Thoracic aorta (tissue), 2 donors: ENCODE measurements at regions not wholly inside any gene's neighbourhood (a gene's known extent, or its start where the extent isn't known, plus 50 kb on each side); places are given as distances from the start of the nearest gene placed in this dataset.

Source experiments
- ATAC-seq: fragments of 150-250 bp; one replicate; pipeline ENCODE4 v1.8.0; 2017; ENCODE audit warnings: low read depth; ENCODE audit not compliant: insufficient number of reproducible peaks, low FRiP score
- DNase-seq: peaks from one replicate; pipeline ENCODE4 v3.0.0-alpha.2; 2020; ENCODE audit warnings: low spot score
- H3K27ac ChIP-seq, 2 donors: fragments of 200-600 bp; sonication (generic); 1 replicate in 1 of 2; 2 replicates in 1 of 2; pipeline ENCODE4 v1.5.1; 2016; ENCODE audit warnings: mild to moderate bottlenecking in 2 of 2, moderate library complexity in 2 of 2
- H3K27me3 ChIP-seq: fragments of 200-600 bp; sonication (generic); replicated peaks from 2 replicates; pipeline ENCODE4 v1.6.0; 2016; ENCODE audit warnings: mild to moderate bottlenecking; ENCODE audit not compliant: insufficient read depth
- H3K36me3 ChIP-seq: fragments of 200-600 bp; sonication (generic); one replicate; pipeline ENCODE4 v1.5.1; 2016
- H3K4me1 ChIP-seq, 2 donors: fragments of 200-600 bp; sonication (generic); 1 replicate in 1 of 2; 2 replicates in 1 of 2; pipeline versions ENCODE4 v1.5.1 to v1.6.0; 2016; ENCODE audit warnings: low read depth in 2 of 2, mild to moderate bottlenecking in 1 of 2; ENCODE audit not compliant: control insufficient read depth in 1 of 2
- H3K4me3 ChIP-seq: fragments of 200-600 bp; sonication (generic); 2 replicates; pipeline ENCODE4 v1.5.1; 2016; ENCODE audit warnings: mild to moderate bottlenecking
- H3K9me3 ChIP-seq: fragments of 200-600 bp; sonication (generic); 2 replicates; pipeline ENCODE4 v1.5.1; 2016
- TF ChIP-seq, protein P1 (sequence below): fragments of 200-600 bp; sonication (generic); IDR thresholded peaks from one replicate; pipeline ENCODE4 v1.5.1; 2019; ENCODE audit warnings: antibody characterized with exemption

DNA sequence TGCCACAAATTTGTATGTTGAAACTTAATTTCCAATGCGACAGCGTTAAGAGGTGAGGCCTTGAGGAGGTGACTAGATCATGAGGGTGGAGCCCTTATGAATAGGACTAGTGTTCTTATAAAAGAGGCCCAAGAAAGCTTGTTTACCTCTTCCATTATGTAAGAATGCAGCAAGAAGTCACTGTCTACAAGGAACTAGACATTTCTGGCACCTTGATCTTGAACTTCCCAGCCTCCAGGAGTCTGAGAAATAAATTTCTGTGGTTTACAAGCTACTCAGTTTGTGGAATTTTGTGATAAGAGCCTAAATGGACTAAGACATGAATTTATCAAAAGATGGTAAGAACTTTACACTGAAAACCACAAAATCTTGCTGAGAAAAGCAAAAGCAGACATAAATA lies 173.6 kb upstream of the SGK1 start:
- no peaks in the 10 kb centered on the region for H3K9me3 ChIP-seq
- TF ChIP-seq, protein P1, sequence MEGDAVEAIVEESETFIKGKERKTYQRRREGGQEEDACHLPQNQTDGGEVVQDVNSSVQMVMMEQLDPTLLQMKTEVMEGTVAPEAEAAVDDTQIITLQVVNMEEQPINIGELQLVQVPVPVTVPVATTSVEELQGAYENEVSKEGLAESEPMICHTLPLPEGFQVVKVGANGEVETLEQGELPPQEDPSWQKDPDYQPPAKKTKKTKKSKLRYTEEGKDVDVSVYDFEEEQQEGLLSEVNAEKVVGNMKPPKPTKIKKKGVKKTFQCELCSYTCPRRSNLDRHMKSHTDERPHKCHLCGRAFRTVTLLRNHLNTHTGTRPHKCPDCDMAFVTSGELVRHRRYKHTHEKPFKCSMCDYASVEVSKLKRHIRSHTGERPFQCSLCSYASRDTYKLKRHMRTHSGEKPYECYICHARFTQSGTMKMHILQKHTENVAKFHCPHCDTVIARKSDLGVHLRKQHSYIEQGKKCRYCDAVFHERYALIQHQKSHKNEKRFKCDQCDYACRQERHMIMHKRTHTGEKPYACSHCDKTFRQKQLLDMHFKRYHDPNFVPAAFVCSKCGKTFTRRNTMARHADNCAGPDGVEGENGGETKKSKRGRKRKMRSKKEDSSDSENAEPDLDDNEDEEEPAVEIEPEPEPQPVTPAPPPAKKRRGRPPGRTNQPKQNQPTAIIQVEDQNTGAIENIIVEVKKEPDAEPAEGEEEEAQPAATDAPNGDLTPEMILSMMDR = no peak
- no peaks in the 10 kb centered on the region for H3K36me3 ChIP-seq
- H3K27ac ChIP-seq = no peak overlapping the region
- DNase-seq (no peak), ATAC-seq (no peak)
- H3K4me3 ChIP-seq = no peak overlapping the region
- no peaks in the 10 kb centered on the region for H3K4me1 ChIP-seq
- no peaks in the 10 kb centered on the region for H3K27me3 ChIP-seq

- TF ChIP-seq, protein P1 = no peak
- H3K4me3 ChIP-seq = no peak overlapping the region
- H3K36me3 ChIP-seq = no peaks in the 10 kb centered on the region
- peaks cover 0 to 11% of the 10 kb centered on the region in 2 donors for H3K4me1 ChIP-seq
- H3K27ac ChIP-seq = no peak overlapping the region
- H3K27me3 ChIP-seq = no peaks in the 10 kb centered on the region
- DNase-seq = no peak
- no peaks in the 10 kb centered on the region for H3K9me3 ChIP-seq
- ATAC-seq = no peak
Measured at GRCh38 chr6:134482593-134483270, 164.8 kb upstream of the SGK1 start.

DNA sequence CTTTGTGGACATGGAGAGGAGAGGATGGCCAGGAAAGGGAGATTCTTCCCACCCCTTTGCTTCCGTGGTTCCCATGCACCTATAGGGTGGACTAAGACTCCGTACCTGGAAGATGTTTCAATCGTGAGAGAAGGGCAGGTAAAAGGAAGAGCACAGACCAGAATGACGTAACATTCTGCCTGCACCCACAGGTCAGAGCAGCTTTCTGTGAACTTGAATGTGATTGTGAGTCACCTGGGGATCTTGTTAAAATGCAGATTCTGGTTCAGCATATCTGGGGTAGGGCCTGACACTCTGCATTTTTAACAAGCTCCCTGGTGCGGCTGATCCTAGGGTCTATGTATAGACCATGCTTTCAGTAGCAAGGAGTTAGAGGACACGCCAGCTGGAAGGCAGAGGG lies 164.1 kb upstream of the SGK1 start:
- no peaks in the 10 kb centered on the region for H3K27me3 ChIP-seq
- no peak overlapping the region for H3K27ac ChIP-seq
- no peaks in the 10 kb centered on the region for H3K36me3 ChIP-seq
- ATAC-seq = no peak
- H3K4me3 ChIP-seq = no peak overlapping the region
- TF ChIP-seq, protein P1 = no peak
- no peaks in the 10 kb centered on the region for H3K9me3 ChIP-seq
- H3K4me1 ChIP-seq = peaks cover 0 to 11% of the 10 kb centered on the region in 2 donors
- DNase-seq = no peak

DNA sequence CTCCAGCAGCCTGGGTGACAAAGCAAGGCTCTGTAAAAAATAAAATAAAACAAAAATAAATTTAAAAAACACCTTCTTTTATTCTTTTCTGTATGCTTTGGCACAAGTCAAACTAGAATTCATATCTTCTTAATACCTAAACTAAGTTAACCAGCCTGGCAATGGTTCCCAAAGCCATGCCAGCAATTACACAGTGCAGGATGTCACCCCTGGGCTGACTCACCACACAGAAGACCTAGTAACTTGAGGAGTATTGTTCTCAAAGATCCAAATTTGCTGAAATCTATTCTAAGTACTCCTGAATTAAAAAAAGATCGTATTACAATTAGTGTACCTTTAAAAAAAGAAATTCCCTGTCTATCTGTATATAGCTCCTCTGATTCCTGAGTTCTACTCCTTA lies 162.7 kb upstream of the SGK1 start:
- Histone ChIP-seq H3K27me3 (no peaks in the 10 kb centered on the region), H3K4me1 (peaks cover 0 to 11% of the 10 kb centered on the region in 2 donors), H3K27ac (no peak overlapping the region), H3K9me3 (no peaks in the 10 kb centered on the region), H3K36me3 (no peaks in the 10 kb centered on the region), H3K4me3 (no peak overlapping the region)
- DNase-seq = no peak
- ATAC-seq = no peak
- TF ChIP-seq, protein P1 = no peak

GRCh38 chr6:134478764-134479399 lies 161.0 kb upstream of the SGK1 start:
- H3K4me3 ChIP-seq = no peak overlapping the region
- no peak overlapping the region for H3K27ac ChIP-seq
- no peaks in the 10 kb centered on the region for H3K9me3 ChIP-seq
- H3K27me3 ChIP-seq = no peaks in the 10 kb centered on the region
- ATAC-seq (no peak), DNase-seq (no peak)
- no peaks in the 10 kb centered on the region for H3K36me3 ChIP-seq
- TF ChIP-seq, protein P1 = no peak
- H3K4me1 ChIP-seq = peaks cover 0 to 11% of the 10 kb centered on the region in 2 donors
